Left ventricle myocardium inferior (tissue), 1 donor: ENCODE measurements at regions not wholly inside any gene's neighbourhood (a gene's known extent, or its start where the extent isn't known, plus 50 kb on each side); places are given as distances from the start of the nearest gene placed in this dataset.

Source experiments
- DNase-seq: peaks from one replicate; pipeline ENCODE4 v3.0.0-alpha.2; 2020
- H3K27ac ChIP-seq: fragments of 200-600 bp; replicated peaks from 2 replicates; pipeline ENCODE4 v1.8.0; 2021
- H3K27me3 ChIP-seq: fragments of 200-600 bp; 2 replicates; pipeline ENCODE4 v1.8.0; 2021; ENCODE audit warnings: low read depth
- H3K36me3 ChIP-seq: fragments of 200-600 bp; 2 replicates; pipeline ENCODE4 v1.8.0; 2021
- H3K4me1 ChIP-seq: fragments of 200-600 bp; 2 replicates; pipeline ENCODE4 v1.8.0; 2021
- H3K4me3 ChIP-seq: fragments of 200-600 bp; 2 replicates; pipeline ENCODE4 v1.8.0; 2021; ENCODE audit warnings: mild to moderate bottlenecking, moderate library complexity
- H3K9me3 ChIP-seq: fragments of 200-600 bp; replicated peaks from 2 replicates; pipeline ENCODE4 v1.8.0; 2021
- CTCF ChIP-seq: fragments of 200-600 bp; IDR thresholded peaks from 2 replicates; pipeline ENCODE4 v1.8.0; 2021; ENCODE audit warnings: antibody characterized with exemption, mild to moderate bottlenecking, borderline replicate concordance
- intact Hi-C: fragments of 100-400 bp; cut with micrococcal nuclease; formaldehyde crosslinking; loops from one replicate; pipeline ENCODE4 v1.11.0; 2022
- donor health status: DM: no; HTN: yes; CAD: no; lungs with severe emphysema.

- Histone ChIP-seq H3K27ac (no peak overlapping the region), H3K9me3 (no peaks in the 10 kb centered on the region), H3K4me1 (no peaks in the 10 kb centered on the region), H3K27me3 (peaks cover 26% of the 10 kb centered on the region), H3K36me3 (no peaks in the 10 kb centered on the region), H3K4me3 (no peak overlapping the region)
- intact Hi-C loops, result no loop called here
- no peak for DNase-seq
- TF ChIP-seq CTCF, result no peak
Measured at GRCh38 chr16:5581428-5581827, 483.8 kb upstream of the EEF2KMT start.

- intact Hi-C loops, result no loop called here
- H3K27me3 ChIP-seq, result peaks cover 19% of the 10 kb centered on the region
- H3K4me1 ChIP-seq, result no peaks in the 10 kb centered on the region
- H3K36me3 ChIP-seq, result no peaks in the 10 kb centered on the region
- DNase-seq, result no peak
- no peak overlapping the region for H3K27ac ChIP-seq
- H3K4me3 ChIP-seq, result no peak overlapping the region
- no peaks in the 10 kb centered on the region for H3K9me3 ChIP-seq
- no peak for TF ChIP-seq CTCF
Measured at GRCh38 chr16:5580772-5581171, 483.2 kb upstream of the EEF2KMT start.

- Histone ChIP-seq H3K4me3 (no peak overlapping the region), H3K4me1 (no peaks in the 10 kb centered on the region), H3K27me3 (peaks cover 16% of the 10 kb centered on the region), H3K36me3 (no peaks in the 10 kb centered on the region), H3K9me3 (no peaks in the 10 kb centered on the region), H3K27ac (no peak overlapping the region)
- TF ChIP-seq CTCF, result no peak
- DNase-seq, result no peak
- intact Hi-C loops, result no loop called here
Measured at GRCh38 chr16:5580296-5580695, 482.7 kb upstream of the EEF2KMT start.

- intact Hi-C loops, result no loop called here
Measured at GRCh38 chr16:5578980-5579379, 481.4 kb upstream of the EEF2KMT start.

GRCh38 chr16:5577463-5577862 is 479.9 kb upstream of the EEF2KMT start:
- intact Hi-C loops, result no loop called here
- TF ChIP-seq CTCF, result no peak
- H3K27ac ChIP-seq, result no peak overlapping the region

More at GRCh38 chr16:5578980-5579379, 481.4 kb upstream of the EEF2KMT start:
- H3K4me3 ChIP-seq, result no peak overlapping the region
- H3K27me3 ChIP-seq, result peaks cover 5% of the 10 kb centered on the region
- no peak overlapping the region for H3K27ac ChIP-seq
- TF ChIP-seq CTCF, result no peak
- H3K4me1 ChIP-seq, result no peaks in the 10 kb centered on the region
- H3K36me3 ChIP-seq, result no peaks in the 10 kb centered on the region
- H3K9me3 ChIP-seq, result no peaks in the 10 kb centered on the region
- DNase-seq, result no peak

More at GRCh38 chr16:5577463-5577862, 479.9 kb upstream of the EEF2KMT start:
- no peaks in the 10 kb centered on the region for H3K36me3 ChIP-seq
- DNase-seq, result no peak
- H3K9me3 ChIP-seq, result no peaks in the 10 kb centered on the region
- peaks cover 5% of the 10 kb centered on the region for H3K27me3 ChIP-seq
- no peak overlapping the region for H3K4me3 ChIP-seq
- H3K4me1 ChIP-seq, result no peaks in the 10 kb centered on the region
